COR-L47 (cell line): ENCODE measurements at regions not wholly inside any gene's neighbourhood (a gene's known extent, or its start where the extent isn't known, plus 50 kb on each side); places are given as distances from the start of the nearest gene placed in this dataset.

Experiments used
- DNase-seq: peaks from one replicate; lab custom pipeline; 2025; lab: John Stamatoyannopoulos, UW

GRCh38 chr18:45168866-45169600, 446.2 kb upstream of the SLC14A2 start:
- DNase-seq = peak; percentile 42

GRCh38 chr18:45169610-45170009, 445.7 kb upstream of the SLC14A2 start:
- DNase-seq = no peak

GRCh38 chr18:45171679-45172191, 443.5 kb upstream of the SLC14A2 start:
- DNase-seq = no peak

GRCh38 chr18:45173327-45173726, 441.9 kb upstream of the SLC14A2 start:
- DNase-seq = no peak

GRCh38 chr18:45173799-45174519, 441.3 kb upstream of the SLC14A2 start:
- no peak for DNase-seq

GRCh38 chr18:45174629-45175136, 440.6 kb upstream of the SLC14A2 start:
- DNase-seq = no peak

GRCh38 chr18:45175511-45175910, 439.8 kb upstream of the SLC14A2 start:
- DNase-seq = no peak

- DNase-seq = no peak
These were observed 428.4 kb upstream of the SLC14A2 start for GRCh38 chr18:45186832-45187231.

- DNase-seq = no peak
These were observed 423.5 kb upstream of the SLC14A2 start for GRCh38 chr18:45191795-45192194.

- DNase-seq = no peak
These were observed 417.7 kb upstream of the SLC14A2 start for GRCh38 chr18:45197526-45197970.

GRCh38 chr18:45198526-45198925, 416.8 kb upstream of the SLC14A2 start:
- DNase-seq = no peak

GRCh38 chr18:45201029-45201428, 414.2 kb upstream of the SLC14A2 start:
- DNase-seq = no peak

GRCh38 chr18:45201489-45201888, 413.8 kb upstream of the SLC14A2 start:
- no peak for DNase-seq

GRCh38 chr18:45202061-45202460, 413.2 kb upstream of the SLC14A2 start:
- peak; percentile 24 for DNase-seq

GRCh38 chr18:45203677-45204076, 411.6 kb upstream of the SLC14A2 start:
- DNase-seq = no peak

GRCh38 chr18:45207328-45207727, 407.9 kb upstream of the SLC14A2 start:
- no peak for DNase-seq

- no peak for DNase-seq
These were observed 407.1 kb upstream of the SLC14A2 start for GRCh38 chr18:45208164-45208563.

- peak; percentile 92 for DNase-seq
These were observed 402.9 kb upstream of the SLC14A2 start for GRCh38 chr18:45212181-45213039.

GRCh38 chr18:45213040-45213333, 402.3 kb upstream of the SLC14A2 start:
- no peak for DNase-seq

GRCh38 chr18:45218436-45218835, 396.8 kb upstream of the SLC14A2 start:
- no peak for DNase-seq

- no peak for DNase-seq
These were observed 393.9 kb upstream of the SLC14A2 start for GRCh38 chr18:45221363-45221762.

- DNase-seq = no peak
These were observed 393.1 kb upstream of the SLC14A2 start for GRCh38 chr18:45222180-45222579.
